ENCODE measurements at regions not wholly inside any gene's neighbourhood (a gene's known extent, or its start where the extent isn't known, plus 50 kb on each side); places are given as distances from the start of the nearest gene placed in this dataset.

- no peaks in the 10 kb centered on the region for H3K27me3 Mint-ChIP-seq (ENCODE audit: low read depth)
- H3K4me1 Mint-ChIP-seq = no peaks in the 10 kb centered on the region
- H3K4me3 Mint-ChIP-seq = no peak overlapping the region
- H3K36me3 Mint-ChIP-seq (ENCODE audit: low read depth) = no peaks in the 10 kb centered on the region
- TF ChIP-seq, protein P1, sequence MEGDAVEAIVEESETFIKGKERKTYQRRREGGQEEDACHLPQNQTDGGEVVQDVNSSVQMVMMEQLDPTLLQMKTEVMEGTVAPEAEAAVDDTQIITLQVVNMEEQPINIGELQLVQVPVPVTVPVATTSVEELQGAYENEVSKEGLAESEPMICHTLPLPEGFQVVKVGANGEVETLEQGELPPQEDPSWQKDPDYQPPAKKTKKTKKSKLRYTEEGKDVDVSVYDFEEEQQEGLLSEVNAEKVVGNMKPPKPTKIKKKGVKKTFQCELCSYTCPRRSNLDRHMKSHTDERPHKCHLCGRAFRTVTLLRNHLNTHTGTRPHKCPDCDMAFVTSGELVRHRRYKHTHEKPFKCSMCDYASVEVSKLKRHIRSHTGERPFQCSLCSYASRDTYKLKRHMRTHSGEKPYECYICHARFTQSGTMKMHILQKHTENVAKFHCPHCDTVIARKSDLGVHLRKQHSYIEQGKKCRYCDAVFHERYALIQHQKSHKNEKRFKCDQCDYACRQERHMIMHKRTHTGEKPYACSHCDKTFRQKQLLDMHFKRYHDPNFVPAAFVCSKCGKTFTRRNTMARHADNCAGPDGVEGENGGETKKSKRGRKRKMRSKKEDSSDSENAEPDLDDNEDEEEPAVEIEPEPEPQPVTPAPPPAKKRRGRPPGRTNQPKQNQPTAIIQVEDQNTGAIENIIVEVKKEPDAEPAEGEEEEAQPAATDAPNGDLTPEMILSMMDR (IDR thresholded peaks at IDR 0.05; ENCODE audit: unreplicated experiment in 3 of 3) = no peak
- H3K9me3 Mint-ChIP-seq = no peaks in the 10 kb centered on the region
- H3K27ac Mint-ChIP-seq = no peak overlapping the region
Measured at GRCh38 chr18:73669297-73669696, 478.3 kb downstream of the FBXO15 start.

GRCh38 chr18:73668051-73668450 is 479.6 kb downstream of the FBXO15 start:
- Mint-ChIP-seq H3K4me1 (no peaks in the 10 kb centered on the region), H3K27me3 (ENCODE audit: low read depth) (no peaks in the 10 kb centered on the region), H3K27ac (no peak overlapping the region), H3K4me3 (no peak overlapping the region), H3K36me3 (ENCODE audit: low read depth) (no peaks in the 10 kb centered on the region), H3K9me3 (no peaks in the 10 kb centered on the region)
- TF ChIP-seq, protein P1 (IDR thresholded peaks at IDR 0.05; ENCODE audit: unreplicated experiment in 3 of 3) = no peak

- Mint-ChIP-seq H3K36me3 (ENCODE audit: low read depth) (no peaks in the 10 kb centered on the region), H3K27ac (no peak overlapping the region), H3K4me3 (no peak overlapping the region), H3K9me3 (no peaks in the 10 kb centered on the region), H3K27me3 (ENCODE audit: low read depth) (no peaks in the 10 kb centered on the region), H3K4me1 (no peaks in the 10 kb centered on the region)
- TF ChIP-seq, protein P1 (IDR thresholded peaks at IDR 0.05; ENCODE audit: unreplicated experiment in 3 of 3) = no peak
Measured at GRCh38 chr18:73666772-73667171, 480.9 kb downstream of the FBXO15 start.

DNA sequence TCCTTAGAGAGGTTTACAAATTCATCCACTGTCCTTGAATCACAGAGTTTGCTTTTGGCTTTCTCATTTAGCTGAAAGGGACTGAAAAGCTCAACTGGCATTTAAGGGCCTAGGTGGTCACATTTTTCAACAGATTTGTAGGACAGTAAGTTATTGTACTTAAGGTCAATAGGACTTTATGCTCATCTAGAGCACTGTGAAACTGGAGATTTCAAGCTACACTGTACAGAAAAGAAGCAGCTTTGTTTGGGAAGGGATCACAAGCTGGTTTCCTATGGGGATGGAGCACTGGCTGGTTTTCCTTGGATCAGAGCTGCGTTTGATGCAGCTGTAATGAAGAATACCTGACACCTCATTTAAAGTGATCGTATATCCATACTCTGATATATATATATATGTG is 482.7 kb downstream of the FBXO15 start:
- Mint-ChIP-seq H3K27me3 (ENCODE audit: low read depth) (no peaks in the 10 kb centered on the region), H3K27ac (no peak overlapping the region), H3K4me3 (no peak overlapping the region)

GRCh38 chr18:73663581-73663980 is 484.1 kb downstream of the FBXO15 start:
- H3K9me3 Mint-ChIP-seq = no peaks in the 10 kb centered on the region
- no peaks in the 10 kb centered on the region for H3K27me3 Mint-ChIP-seq (ENCODE audit: low read depth)
- no peak overlapping the region for H3K27ac Mint-ChIP-seq
- no peaks in the 10 kb centered on the region for H3K36me3 Mint-ChIP-seq (ENCODE audit: low read depth)
- no peaks in the 10 kb centered on the region for H3K4me1 Mint-ChIP-seq
- TF ChIP-seq, protein P1 (IDR thresholded peaks at IDR 0.05; ENCODE audit: unreplicated experiment in 3 of 3) = no peak
- no peak overlapping the region for H3K4me3 Mint-ChIP-seq

More for the DNA sequence above, 482.7 kb downstream of the FBXO15 start:
- no peaks in the 10 kb centered on the region for H3K9me3 Mint-ChIP-seq
- no peaks in the 10 kb centered on the region for H3K36me3 Mint-ChIP-seq (ENCODE audit: low read depth)
- TF ChIP-seq, protein P1 (IDR thresholded peaks at IDR 0.05; ENCODE audit: unreplicated experiment in 3 of 3) = no peak
- no peaks in the 10 kb centered on the region for H3K4me1 Mint-ChIP-seq

DNA sequence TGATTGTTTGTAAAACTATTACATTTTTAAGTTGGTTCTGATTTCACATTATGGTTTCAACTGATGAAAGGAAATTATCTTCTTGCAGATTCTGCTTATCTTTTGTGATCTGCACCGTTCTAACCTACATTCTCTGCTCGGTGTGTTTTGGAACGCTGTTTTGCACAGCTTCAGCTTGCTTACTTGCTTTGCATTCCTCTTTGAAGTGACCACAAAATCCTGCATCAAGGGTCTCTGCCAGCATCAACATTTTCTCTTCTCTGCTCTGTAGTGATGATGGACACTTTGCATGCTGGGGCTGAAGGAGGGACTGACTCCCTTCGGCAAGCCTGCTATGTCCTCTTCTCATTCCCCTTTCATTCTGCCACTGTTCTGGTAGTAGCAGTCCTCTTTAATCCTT is 485.2 kb downstream of the FBXO15 start:
- H3K4me1 Mint-ChIP-seq = no peaks in the 10 kb centered on the region
- H3K36me3 Mint-ChIP-seq (ENCODE audit: low read depth) = no peaks in the 10 kb centered on the region
- no peaks in the 10 kb centered on the region for H3K27me3 Mint-ChIP-seq (ENCODE audit: low read depth)
- H3K4me3 Mint-ChIP-seq = no peak overlapping the region
- no peak overlapping the region for H3K27ac Mint-ChIP-seq
- TF ChIP-seq, protein P1 (IDR thresholded peaks at IDR 0.05; ENCODE audit: unreplicated experiment in 3 of 3) = no peak
- no peaks in the 10 kb centered on the region for H3K9me3 Mint-ChIP-seq

Data from nephron (organoid).